ENCODE measurements at regions not wholly inside any gene's neighbourhood (a gene's known extent, or its start where the extent isn't known, plus 50 kb on each side); places are given as distances from the start of the nearest gene placed in this dataset.

DNA sequence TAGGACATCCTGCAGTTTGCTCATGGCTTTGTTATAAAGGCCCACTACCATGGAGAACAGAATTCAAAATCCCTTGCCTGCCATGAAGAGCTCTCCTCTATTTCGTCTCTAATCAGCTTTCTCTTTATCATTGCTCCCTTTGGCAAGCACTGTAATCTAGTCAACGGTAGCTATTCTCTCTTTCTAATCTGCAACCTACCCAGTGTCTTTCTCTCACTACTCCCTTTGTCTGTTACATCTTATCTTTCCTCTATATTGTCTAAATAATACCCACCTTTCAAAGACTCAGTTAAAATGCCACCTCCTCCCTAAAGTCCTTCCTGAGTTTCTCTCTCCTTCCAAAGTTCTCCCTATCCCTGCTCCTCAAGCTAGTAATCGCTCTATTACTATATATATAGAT is 108.1 kb downstream of the FZD1 start:
- POLR2A ChIA-PET: no interaction called here
- no TSS peak for BruUV-seq (replicated peaks)
- intact Hi-C loops (cut with micrococcal nuclease; ENCODE audit: unreplicated experiment): no loop called here
- SMC1A ChIA-PET (ENCODE audit: uncharacterized antibody, unreplicated experiment): interaction anchor here (1.7 kb wide), 1 partner anchor 20 kb away, joined by 5 read pairs; no protein-coding TSS in a partner anchor
- RAD21 ChIA-PET (ENCODE audit: unreplicated experiment): no interaction called here
- CTCF ChIA-PET: interaction anchor here (1.1 to 1.8 kb wide), 2 partner anchors 26 to 85 kb away, joined by 3 read pairs; no protein-coding TSS in a partner anchor
- H3K4me3 ChIP-seq: no peak overlapping the region
- FAIRE-seq (no peak), DNase-seq (ENCODE audit: low read depth, low spot score) (no peak), ATAC-seq (no peak)
- in situ Hi-C loops (cut with MboI): no loop called here
- H3K9me3 ChIP-seq (replicated peaks; ENCODE audit: control insufficient read depth, insufficient read depth, low read length): no peaks in the 10 kb centered on the region
- H3K27me3 ChIP-seq (replicated peaks in 1 of 2; ENCODE audit: control insufficient read depth in 2 of 2, insufficient read depth in 2 of 2, low read length in 1 of 2): no peaks in the 10 kb centered on the region
- H3K4me2 ChIP-seq (ENCODE audit: control insufficient read depth, insufficient read depth): no peak overlapping the region
- H3K9ac ChIP-seq (ENCODE audit: control insufficient read depth, insufficient read depth, low read length): no peak overlapping the region
- WGBS (ENCODE audit: insufficient coverage, insufficient replicate concordance, low lambda C conversion rate, missing lambda C conversion rate): 20% methylated on average over 3 of the region's 3 CpGs
- H3K79me2 ChIP-seq (ENCODE audit: control insufficient read depth, insufficient read depth, low read length): no peaks in the 10 kb centered on the region
- H2AFZ ChIP-seq (ENCODE audit: control insufficient read depth, low read depth, low read length): no peak overlapping the region
- no peaks in the 10 kb centered on the region for H4K20me1 ChIP-seq (ENCODE audit: control insufficient read depth, insufficient read depth)
- no peaks in the 10 kb centered on the region for H3K36me3 ChIP-seq (ENCODE audit: control insufficient read depth in 2 of 2, insufficient read depth in 2 of 2, low read length in 1 of 2)
- no peaks in the 10 kb centered on the region for H3K4me1 ChIP-seq (ENCODE audit: control insufficient read depth, insufficient read depth, low read length)
- no peak overlapping the region for H3K27ac ChIP-seq (ENCODE audit: control insufficient read depth, insufficient read depth)
- TF ChIP-seq NFYA (IDR thresholded peaks at IDR 0.05; ENCODE audit: borderline replicate concordance, low read depth, low read length) (no peak), JUNB (IDR thresholded peaks at IDR 0.05) (no peak), ASH2L (IDR thresholded peaks at IDR 0.05; ENCODE audit: borderline replicate concordance, low read depth) (no peak), KDM1A (IDR thresholded peaks at IDR 0.05; ENCODE audit: borderline replicate concordance) (no peak), MTA2 (IDR thresholded peaks at IDR 0.05; ENCODE audit: low read depth) (no peak), RB1 (IDR thresholded peaks at IDR 0.05; ENCODE audit: borderline replicate concordance) (no peak), CREB1 (IDR thresholded peaks at IDR 0.05; ENCODE audit: low read depth) (no peak), CBFB (IDR thresholded peaks at IDR 0.05; ENCODE audit: low read depth) (no peak)
- TF ChIP-seq, protein P1, sequence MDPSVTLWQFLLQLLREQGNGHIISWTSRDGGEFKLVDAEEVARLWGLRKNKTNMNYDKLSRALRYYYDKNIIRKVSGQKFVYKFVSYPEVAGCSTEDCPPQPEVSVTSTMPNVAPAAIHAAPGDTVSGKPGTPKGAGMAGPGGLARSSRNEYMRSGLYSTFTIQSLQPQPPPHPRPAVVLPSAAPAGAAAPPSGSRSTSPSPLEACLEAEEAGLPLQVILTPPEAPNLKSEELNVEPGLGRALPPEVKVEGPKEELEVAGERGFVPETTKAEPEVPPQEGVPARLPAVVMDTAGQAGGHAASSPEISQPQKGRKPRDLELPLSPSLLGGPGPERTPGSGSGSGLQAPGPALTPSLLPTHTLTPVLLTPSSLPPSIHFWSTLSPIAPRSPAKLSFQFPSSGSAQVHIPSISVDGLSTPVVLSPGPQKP (IDR thresholded peaks at IDR 0.05; ENCODE audit: low read depth, low read length): no peak
- TF ChIP-seq, protein P2, sequence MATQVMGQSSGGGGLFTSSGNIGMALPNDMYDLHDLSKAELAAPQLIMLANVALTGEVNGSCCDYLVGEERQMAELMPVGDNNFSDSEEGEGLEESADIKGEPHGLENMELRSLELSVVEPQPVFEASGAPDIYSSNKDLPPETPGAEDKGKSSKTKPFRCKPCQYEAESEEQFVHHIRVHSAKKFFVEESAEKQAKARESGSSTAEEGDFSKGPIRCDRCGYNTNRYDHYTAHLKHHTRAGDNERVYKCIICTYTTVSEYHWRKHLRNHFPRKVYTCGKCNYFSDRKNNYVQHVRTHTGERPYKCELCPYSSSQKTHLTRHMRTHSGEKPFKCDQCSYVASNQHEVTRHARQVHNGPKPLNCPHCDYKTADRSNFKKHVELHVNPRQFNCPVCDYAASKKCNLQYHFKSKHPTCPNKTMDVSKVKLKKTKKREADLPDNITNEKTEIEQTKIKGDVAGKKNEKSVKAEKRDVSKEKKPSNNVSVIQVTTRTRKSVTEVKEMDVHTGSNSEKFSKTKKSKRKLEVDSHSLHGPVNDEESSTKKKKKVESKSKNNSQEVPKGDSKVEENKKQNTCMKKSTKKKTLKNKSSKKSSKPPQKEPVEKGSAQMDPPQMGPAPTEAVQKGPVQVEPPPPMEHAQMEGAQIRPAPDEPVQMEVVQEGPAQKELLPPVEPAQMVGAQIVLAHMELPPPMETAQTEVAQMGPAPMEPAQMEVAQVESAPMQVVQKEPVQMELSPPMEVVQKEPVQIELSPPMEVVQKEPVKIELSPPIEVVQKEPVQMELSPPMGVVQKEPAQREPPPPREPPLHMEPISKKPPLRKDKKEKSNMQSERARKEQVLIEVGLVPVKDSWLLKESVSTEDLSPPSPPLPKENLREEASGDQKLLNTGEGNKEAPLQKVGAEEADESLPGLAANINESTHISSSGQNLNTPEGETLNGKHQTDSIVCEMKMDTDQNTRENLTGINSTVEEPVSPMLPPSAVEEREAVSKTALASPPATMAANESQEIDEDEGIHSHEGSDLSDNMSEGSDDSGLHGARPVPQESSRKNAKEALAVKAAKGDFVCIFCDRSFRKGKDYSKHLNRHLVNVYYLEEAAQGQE (IDR thresholded peaks at IDR 0.05; ENCODE audit: low read depth, low read length): no peak
- TF ChIP-seq, protein P3, sequence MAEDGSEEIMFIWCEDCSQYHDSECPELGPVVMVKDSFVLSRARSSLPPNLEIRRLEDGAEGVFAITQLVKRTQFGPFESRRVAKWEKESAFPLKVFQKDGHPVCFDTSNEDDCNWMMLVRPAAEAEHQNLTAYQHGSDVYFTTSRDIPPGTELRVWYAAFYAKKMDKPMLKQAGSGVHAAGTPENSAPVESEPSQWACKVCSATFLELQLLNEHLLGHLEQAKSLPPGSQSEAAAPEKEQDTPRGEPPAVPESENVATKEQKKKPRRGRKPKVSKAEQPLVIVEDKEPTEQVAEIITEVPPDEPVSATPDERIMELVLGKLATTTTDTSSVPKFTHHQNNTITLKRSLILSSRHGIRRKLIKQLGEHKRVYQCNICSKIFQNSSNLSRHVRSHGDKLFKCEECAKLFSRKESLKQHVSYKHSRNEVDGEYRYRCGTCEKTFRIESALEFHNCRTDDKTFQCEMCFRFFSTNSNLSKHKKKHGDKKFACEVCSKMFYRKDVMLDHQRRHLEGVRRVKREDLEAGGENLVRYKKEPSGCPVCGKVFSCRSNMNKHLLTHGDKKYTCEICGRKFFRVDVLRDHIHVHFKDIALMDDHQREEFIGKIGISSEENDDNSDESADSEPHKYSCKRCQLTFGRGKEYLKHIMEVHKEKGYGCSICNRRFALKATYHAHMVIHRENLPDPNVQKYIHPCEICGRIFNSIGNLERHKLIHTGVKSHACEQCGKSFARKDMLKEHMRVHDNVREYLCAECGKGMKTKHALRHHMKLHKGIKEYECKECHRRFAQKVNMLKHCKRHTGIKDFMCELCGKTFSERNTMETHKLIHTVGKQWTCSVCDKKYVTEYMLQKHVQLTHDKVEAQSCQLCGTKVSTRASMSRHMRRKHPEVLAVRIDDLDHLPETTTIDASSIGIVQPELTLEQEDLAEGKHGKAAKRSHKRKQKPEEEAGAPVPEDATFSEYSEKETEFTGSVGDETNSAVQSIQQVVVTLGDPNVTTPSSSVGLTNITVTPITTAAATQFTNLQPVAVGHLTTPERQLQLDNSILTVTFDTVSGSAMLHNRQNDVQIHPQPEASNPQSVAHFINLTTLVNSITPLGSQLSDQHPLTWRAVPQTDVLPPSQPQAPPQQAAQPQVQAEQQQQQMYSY (CRISPR knock-in tag; IDR thresholded peaks at IDR 0.05): no peak
- TF ChIP-seq, protein P4, sequence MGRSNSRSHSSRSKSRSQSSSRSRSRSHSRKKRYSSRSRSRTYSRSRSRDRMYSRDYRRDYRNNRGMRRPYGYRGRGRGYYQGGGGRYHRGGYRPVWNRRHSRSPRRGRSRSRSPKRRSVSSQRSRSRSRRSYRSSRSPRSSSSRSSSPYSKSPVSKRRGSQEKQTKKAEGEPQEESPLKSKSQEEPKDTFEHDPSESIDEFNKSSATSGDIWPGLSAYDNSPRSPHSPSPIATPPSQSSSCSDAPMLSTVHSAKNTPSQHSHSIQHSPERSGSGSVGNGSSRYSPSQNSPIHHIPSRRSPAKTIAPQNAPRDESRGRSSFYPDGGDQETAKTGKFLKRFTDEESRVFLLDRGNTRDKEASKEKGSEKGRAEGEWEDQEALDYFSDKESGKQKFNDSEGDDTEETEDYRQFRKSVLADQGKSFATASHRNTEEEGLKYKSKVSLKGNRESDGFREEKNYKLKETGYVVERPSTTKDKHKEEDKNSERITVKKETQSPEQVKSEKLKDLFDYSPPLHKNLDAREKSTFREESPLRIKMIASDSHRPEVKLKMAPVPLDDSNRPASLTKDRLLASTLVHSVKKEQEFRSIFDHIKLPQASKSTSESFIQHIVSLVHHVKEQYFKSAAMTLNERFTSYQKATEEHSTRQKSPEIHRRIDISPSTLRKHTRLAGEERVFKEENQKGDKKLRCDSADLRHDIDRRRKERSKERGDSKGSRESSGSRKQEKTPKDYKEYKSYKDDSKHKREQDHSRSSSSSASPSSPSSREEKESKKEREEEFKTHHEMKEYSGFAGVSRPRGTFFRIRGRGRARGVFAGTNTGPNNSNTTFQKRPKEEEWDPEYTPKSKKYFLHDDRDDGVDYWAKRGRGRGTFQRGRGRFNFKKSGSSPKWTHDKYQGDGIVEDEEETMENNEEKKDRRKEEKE (IDR thresholded peaks at IDR 0.05): no peak
